GM13977 (cell line): ENCODE measurements at regions not wholly inside any gene's neighbourhood (a gene's known extent, or its start where the extent isn't known, plus 50 kb on each side); places are given as distances from the start of the nearest gene placed in this dataset.

ENCODE experiments used
- DNase-seq: peaks from one replicate; pipeline ENCODE4 v3.0.0; 2012; ENCODE audit warnings: low spot score
- CTCF ChIP-seq: IDR thresholded peaks from 2 replicates; pipeline ENCODE4 v1.5.1; 2012; ENCODE audit warnings: mild to moderate bottlenecking, control low read depth; ENCODE audit not compliant: insufficient read depth; ENCODE audit errors: extremely low read depth, missing control alignments
- in situ Hi-C: fragments of 300-500 bp; cut with MboI; formaldehyde crosslinking; loops from one replicate; pipeline ENCODE4 v1.12.0; 2022; ENCODE audit warnings: low sequenced_read_pairs, low pct_unique_long_range_greater_than_20kb, mixed read lengths, inconsistent platforms; ENCODE audit not compliant: unreplicated experiment

- no peak for DNase-seq
- in situ Hi-C loops: no loop called here
- TF ChIP-seq CTCF: no peak
Measured at GRCh38 chr10:57320416-57320815, 947.3 kb downstream of the IPMK start.

GRCh38 chr10:57314046-57314445 is 953.0 kb upstream of the ZWINT start:
- DNase-seq: no peak
- TF ChIP-seq CTCF: no peak

GRCh38 chr10:57303566-57303965 is 942.5 kb upstream of the ZWINT start:
- no peak for DNase-seq
- TF ChIP-seq CTCF: no peak
- in situ Hi-C loops: no loop called here

More at GRCh38 chr10:57314046-57314445, 953.0 kb upstream of the ZWINT start:
- in situ Hi-C loops: no loop called here

GRCh38 chr10:57300718-57301117 is 939.7 kb upstream of the ZWINT start:
- in situ Hi-C loops: no loop called here
- DNase-seq: no peak
- TF ChIP-seq CTCF: no peak

- no peak for DNase-seq
- in situ Hi-C loops: no loop called here
- no peak for TF ChIP-seq CTCF
Measured at GRCh38 chr10:57294698-57295097, 933.6 kb upstream of the ZWINT start.

GRCh38 chr10:57288754-57289153 is 927.7 kb upstream of the ZWINT start:
- no peak for TF ChIP-seq CTCF
- DNase-seq: no peak
- in situ Hi-C loops: no loop called here

- in situ Hi-C loops: no loop called here
- TF ChIP-seq CTCF: no peak
- no peak for DNase-seq
Measured at GRCh38 chr10:57262892-57263291, 901.8 kb upstream of the ZWINT start.
